CD4-positive, alpha-beta T cell treated with Interleukin-4 for 4 hours (primary cell): ENCODE measurements at regions not wholly inside any gene's neighbourhood (a gene's known extent, or its start where the extent isn't known, plus 50 kb on each side); places are given as distances from the start of the nearest gene placed in this dataset.

ENCODE experiments used
- DNase-seq: peaks from one replicate; pipeline ENCODE4 v3.0.0-alpha.2; 2020

DNA sequence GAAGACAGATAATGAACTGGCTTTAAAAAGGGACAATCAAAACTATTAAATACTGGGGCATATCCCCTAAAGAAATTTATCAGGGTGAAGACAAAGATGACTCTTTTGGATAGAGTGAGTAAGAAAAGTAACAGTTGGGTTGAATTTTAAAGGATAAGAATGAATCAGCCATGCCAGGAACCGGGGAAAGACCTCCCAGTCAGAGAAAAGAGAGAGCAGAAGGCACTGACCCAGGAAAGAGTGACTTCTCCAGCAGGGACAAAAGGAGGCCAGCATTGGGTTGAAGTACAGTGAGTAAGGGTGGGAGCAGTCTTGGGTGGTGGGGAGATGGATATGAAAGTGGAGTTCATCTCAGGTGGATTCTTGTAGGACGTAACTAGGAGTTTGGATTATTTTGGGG is 516.9 kb upstream of the JAG1 start:
- DNase-seq: no peak

DNA sequence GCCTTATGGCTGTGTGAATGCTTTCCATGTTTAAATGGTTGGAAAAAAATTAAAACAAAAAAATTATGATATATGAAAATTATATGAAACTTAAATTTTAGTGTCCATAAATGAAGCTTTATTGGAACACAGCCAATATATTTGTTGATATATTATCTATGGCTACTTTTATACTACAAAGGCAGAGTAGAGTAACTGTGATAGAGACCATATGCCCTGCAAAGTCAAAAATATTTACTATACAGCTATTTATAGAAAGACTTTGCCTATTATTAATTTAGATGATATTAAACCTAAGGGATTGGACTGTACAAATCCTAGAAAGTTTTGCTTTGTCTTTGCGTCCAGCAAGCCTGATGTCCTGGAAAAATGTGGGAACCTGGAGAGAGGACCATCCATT is 518.3 kb upstream of the JAG1 start:
- DNase-seq: no peak

DNA sequence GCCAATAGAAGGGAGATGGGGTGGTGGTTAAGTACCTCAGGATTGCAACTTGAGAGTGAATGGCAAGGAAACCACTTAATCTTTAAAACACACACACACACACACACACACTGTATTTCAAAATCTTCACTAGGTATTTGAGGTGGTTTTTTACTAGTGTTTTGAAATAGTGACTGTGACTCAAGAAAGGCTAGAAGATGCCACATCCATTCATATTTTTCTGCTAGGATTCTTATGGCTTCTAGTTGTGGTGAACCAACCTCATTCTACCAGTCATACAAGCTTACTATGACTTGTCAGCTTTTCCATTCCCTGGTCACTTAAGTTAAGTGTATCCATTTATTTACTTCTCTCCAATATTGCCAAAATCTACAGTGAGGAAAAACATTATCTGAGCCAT is 519.4 kb upstream of the JAG1 start:
- no peak for DNase-seq

DNA sequence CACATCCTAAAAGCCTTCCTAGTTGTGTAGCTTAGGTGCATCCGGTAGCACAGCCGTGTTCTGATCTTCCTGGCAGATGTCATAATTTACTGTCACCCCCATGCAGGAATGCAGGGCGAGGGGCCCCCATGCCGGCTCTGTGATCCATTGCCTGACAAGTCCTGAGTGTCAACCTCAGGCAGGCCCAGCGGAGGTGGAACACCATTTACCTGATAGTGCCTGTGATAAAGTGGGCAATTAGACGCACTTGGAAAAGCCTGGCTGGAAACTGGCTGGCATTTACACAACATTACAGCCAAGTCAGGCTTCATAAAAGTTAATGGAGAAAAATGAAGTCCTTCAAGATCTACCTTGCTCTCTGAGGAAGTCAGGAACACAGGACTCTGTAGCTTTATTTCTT is 521.4 kb upstream of the JAG1 start:
- DNase-seq: no peak

DNA sequence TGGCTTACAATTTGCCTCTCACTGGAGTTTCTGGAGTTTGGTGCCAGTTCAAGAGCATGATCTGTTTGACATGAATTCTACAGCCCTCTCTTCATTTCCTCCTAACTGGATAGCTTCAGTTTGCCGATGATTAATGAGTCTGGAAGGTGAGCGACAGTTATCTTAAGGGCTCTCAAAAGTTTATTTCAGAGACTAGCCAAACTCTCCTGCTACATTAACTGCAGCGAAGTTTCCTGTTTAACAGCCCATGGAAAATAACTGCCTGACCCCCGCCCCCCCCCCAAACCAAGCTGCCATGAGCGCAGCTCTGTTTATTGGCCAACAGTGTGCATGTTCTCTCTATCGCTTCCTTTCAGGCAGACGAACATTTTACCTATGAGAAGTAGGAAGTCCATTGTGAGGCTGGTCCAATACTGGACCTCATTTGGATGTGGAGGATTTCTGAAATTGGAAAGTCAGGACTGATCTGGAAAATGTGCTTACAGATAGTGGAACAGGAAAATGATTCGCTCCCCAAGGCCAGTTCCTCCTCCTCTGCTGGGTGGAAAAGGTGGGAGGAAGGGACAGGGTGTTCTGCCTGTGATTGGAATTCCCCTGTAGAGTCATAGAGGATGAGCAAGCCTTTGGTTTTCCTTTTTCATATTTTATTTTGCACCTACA is 522.2 kb upstream of the JAG1 start:
- no peak for DNase-seq

DNA sequence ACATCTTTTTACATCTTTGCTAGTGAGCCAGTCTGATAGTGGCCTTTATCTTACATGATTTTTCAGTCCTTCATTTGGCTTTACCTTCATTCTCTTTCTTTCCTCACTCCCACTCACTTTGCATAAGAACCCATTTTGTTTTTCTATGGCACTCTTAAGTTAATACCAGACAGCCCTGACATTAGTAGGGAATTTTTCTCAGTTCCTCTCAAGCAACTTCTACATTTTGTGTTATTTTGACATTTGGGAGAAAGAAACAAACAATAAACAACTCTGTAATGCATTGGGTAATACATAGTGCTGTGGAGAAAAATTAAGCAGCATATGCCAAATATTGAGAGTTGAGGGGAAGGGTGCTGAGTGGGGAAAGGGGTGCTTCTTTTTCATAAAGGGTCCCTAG is 524.1 kb upstream of the JAG1 start:
- DNase-seq: no peak

DNA sequence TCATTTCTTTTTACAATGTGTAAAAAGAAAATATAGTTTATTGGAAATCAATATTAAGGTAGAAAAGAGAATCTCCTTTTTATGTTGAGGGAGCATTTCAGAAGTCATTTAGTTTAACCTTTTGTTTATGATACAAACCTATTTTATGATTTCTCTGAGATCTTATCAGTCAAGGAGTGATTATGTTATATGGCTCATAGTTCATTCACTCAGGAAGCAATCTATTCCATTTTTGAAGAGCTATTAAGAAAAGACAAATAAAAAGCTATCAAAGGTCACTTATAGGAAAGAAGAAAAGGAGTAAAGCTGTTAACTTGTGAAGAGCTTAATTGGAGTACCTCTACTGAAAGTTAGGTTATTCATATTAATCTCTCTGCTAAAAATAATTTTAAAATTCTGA is 526.6 kb upstream of the JAG1 start:
- no peak for DNase-seq

DNA sequence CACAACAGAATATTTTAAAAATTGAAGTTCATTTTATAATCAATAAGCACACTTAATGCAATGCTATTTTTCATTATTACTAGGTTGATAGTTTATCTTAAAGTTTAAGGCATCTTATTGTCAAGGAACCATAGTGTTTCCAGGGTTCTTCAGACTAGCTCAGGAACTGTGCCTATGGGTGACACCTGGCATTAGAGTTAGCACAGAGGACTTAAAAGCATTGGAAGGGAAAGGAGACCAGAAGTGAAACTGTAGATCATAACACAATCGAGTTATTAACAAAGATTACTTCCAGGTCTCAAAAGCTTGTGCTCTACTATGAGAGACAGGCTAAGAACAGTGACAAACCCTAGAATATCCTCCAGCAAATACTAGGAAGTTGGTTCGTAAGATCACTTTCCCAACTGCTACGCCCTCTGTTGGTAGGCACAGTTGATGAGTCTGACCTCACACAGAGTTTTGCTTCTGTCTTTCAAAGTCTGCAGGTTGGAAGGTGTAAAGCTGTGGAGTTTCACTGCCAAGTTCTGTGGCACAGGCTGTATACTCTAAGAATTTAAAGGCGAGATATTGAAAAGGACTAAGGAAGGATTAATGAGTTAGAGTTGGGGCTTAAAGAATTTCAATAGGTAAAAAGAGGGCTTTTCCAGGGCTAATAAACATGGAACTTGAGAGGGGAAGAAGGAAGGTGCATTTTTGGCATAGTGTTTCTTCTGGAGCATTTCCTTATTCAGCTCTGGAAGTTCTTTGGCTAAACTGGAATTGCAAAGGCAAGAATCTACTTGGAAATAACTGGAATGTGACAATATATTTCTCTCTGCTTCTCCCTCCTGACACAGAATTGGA is 531.3 kb upstream of the JAG1 start:
- peak; percentile 17 for DNase-seq

DNA sequence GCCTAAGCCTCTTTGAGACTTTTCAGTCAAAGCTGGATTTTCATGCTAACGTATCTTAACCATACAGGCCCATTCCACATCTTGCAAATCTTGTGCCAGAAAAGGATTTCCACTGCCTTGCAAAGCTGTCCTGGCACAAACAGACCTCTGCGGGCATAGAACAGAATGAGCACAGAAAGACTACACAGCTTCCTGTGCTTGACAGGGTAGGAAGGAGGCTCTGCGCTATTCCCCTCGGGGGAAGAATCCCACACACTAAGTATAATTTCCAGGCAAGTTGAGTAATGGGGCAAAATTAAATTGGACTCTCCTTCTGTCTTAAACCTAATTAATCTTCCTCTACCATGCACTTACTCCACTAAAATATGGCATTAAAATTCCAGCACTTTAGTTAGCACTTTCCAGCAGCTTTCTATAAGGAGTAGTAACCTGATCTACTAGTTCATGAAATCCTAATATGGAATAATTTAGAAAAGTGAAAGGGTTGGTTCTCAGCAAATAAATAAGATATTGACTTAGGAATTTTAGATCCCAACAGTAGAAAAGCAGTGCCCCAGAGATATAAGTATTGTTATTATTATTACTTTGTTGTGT is 532.1 kb upstream of the JAG1 start:
- DNase-seq: no peak

DNA sequence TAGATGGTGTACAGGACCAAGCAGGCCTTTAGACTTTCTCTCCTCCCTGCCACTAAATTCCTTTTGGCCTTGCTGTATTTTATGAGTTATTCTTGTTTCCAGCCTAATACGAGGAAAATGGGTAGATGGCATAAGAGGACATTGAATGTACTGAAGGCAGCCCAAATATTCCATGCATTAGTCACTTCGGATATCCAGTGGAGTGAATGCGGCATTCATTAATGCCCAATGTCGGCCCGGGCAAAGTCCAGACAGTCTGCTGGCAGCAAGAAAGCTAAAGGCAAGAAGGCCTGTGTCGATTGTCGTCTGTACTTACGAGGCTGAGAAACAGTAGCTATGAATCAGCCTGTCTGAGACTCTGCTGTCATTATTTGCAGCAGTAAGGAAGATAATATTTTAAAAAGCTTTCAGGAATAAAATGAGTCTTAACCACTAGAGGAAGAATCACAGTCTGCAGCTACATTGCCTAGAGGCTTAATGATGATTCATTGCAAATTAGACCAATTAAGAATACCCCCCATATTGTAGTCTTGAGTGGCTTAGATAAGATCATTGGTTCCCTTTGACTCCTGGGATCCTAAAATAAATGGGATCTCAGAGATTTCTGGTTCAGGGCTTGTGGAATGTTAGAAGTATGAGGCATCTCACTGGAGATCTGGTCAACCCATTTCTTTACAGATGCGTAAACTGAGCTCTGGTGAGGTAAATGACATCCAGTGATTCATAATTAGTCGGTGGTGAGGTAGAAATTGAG is 534.1 kb upstream of the JAG1 start:
- DNase-seq: no peak

DNA sequence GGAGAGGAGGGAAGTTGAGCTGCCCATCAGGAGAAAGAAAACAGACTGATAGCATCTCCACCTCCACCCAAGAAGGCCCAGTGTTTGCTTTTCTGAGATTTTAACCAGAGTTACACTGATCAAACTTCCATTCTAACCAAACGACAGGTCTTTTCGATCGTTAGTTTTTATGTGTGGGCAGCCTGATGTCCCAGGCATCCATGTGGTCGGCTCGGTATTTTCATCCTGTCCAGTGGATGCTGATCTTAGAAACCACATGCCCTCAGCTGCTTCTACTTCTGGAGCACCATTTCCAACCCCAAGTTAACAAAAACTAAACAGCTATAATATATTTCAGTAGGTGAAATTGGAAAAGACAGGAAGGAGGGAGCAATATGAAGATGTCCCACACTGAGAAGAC is 536.8 kb upstream of the JAG1 start:
- DNase-seq: no peak

DNA sequence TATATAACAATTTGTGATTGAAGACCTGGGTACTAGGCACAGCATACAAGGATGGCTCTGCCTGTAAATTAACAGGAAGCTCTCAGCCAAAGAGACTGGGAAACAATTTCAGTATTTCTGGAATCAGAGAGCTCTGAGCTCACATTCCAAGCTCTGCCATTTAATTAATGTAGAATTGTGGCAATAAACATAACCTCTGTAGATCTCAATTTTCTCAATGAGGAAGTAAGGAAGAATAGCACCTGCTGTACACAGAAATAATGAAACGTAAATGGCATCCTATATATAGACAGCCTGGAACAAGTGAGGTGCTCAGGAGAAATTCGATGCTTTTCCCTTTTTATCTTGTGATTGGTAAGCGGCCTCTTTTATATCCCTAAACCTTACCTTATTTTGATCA is 538.5 kb upstream of the JAG1 start:
- DNase-seq: no peak

DNA sequence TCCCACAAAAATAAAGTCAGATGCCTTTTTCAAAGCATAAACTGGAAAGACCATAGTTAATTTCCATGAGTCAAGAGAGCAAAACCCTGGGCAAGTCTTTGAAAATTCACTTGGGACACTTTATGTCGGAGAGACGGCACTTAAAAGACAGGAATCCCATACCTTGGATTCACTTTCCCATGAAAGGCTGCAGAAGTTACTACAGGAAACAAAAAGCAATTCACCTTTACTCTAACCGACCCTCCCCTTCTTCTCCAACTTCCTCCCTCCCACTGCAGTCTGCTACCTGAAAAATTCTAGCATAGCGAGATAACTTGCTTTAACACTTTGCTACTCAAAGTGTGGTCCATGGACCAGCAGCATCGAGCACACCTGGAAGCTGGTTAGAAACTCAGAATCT is 539.1 kb upstream of the JAG1 start:
- DNase-seq: no peak

DNA sequence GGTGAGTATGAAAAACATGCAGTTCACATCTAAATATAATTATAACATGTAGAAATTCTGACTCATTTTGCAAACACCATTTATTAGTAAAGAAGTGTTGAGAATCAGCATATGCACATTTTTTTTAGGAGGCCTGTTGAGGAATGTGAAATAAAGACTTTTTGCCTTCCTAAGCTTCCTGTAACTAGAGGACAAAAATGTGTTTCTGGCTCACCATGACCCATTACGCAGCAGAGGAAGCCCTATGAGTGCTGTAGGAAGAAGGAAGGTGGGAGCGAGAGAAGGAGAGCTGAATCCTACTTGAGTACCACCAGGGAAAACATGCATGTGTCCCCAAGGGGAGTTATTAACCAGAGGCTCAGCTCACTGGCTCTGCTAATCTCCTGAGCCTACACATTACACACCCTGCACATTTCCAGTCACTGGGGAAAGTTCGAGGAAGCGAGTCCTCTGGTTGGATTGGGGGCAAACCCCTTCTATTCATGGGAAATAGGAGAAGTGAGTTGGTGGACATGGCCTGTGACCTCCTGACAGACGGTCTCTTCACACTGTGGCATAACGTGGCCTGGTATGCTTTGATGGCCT is 540.5 kb upstream of the JAG1 start:
- DNase-seq: no peak

DNA sequence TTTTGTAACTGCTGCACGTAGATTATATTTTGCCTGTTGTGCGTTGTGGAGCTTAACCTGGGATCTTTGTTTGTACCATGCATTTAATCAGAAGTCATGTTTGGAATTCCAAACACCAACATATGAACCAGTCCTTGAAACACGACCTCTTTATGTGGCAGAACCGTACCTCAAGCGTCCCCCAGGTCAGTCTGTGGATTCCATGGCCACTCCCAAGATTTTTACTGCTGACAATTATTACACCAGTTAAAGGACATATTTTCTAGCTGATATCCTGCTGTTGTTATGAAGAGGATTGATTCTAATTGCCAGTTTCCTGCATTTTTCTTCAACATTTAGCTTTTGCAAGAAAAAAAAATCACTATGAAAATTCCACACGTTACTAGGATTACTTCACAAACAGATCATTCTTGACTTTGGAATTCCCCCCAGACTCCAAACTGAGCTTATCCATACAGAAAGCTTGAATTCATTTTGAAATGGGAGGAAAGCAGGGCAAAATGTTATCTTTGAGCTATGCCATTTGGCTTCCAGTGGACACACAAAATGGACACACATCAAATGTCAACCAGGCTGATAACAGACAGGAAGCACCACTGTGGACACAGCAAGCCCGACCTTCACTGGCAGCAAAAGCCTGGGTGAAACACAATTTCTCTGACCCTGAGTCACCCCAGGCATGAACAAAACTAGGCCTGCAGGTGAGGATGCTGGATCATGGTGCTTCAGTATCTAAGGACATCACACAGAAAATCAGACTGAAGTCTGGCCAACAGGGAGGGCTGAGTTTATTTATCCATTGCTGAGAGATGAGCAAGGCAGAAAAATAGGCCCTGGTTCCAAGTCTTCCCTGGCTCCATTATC is 542.9 kb upstream of the JAG1 start:
- DNase-seq: no peak

DNA sequence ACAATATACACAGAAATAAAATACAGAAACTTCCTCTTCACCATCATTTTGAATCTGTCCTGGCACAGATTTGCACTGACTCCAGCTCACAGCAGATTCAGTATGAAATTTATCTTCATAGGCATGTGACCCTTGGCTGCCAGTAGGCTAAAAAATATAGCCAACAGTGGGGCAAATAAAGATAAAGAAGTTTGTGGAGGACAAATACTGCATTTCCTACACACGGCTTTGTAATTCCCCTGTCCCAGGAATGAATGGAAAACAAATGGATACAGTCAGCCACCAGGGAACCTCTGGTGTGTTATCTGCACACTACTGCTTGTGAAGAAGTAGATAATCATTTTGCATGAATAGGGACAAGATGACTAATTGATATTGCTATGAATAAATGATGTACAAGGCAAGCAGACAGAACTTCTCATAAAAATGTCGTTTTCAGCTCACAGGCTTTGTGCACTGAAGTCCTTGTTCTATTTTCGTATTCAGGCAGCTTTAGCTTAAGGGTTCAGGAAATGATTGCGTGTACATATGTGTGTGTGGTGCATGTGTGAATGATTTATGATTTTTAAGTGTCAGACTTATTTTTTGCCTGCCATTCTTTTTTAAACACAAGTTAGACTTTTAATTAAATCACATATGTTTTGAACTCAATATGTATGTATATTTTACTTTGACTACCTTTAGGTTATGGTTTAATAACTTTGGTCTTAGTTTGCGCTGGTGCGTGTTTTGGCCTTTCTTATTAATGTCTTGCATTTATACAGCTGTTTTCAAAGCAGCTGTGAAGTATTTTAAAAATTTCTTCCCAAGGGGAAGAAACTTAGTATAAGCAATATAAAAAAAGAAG is 543.8 kb upstream of the JAG1 start:
- DNase-seq: no peak

DNA sequence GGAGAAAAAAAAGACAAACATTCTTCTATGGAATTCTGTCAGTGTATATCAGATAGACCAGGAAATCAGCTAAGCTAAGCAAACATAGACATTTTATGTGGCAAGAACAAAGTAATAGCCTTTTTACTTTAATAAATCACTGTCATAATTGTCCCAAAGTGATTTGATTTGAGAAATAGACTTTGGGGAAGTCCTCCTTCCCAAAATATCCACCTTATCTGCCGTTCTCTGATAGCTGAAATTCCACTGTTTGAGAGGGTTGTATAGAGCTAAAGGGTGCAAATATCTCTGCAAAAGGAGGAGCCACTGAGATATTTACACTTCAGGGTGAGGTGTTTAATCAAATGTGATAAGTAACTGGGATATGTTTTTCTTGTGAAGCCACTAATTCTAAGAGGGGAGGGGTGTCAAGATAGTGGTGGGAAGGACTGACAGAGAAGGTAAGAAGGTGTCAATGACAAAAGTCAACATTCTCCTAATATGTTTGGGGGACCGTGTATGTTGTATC is 544.4 kb upstream of the JAG1 start:
- no peak for DNase-seq

DNA sequence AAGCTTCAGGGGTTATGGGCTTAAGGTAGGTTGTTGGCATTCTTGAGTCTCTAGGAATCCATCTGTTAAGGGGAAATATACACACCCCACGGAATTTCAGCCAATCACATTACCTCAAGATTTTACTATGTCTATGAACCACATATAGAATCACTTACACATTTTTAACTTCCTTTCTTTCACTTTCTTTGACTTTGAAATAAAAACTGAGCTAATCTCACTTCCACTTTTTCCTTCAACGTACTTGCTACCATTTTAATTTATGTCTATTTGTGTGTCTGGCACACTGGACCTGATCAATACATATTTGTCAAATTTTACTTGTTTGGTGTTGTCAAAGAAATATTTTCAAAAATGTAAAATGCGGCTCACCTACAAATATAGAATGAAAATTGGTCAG is 545.4 kb upstream of the JAG1 start:
- no peak for DNase-seq

DNA sequence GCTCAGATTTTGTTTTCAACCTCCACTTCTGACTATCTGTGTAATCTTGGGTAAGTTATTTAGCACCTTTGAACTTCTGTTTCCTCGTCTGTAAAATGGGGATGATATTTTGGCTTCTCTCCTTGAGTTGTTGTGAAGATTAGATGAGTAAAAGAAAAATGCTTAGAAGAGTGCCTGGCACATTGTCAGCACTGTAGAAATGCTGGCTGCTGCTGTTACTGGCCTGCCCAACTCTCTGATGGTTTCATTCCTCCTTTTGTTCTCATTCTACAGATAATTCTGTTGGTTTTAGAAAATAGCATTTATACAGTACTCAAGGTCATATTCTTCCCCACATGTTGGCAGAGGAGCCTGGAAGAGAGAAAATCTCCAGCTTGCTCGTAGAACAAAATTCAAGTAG is 547.2 kb upstream of the JAG1 start:
- no peak for DNase-seq

DNA sequence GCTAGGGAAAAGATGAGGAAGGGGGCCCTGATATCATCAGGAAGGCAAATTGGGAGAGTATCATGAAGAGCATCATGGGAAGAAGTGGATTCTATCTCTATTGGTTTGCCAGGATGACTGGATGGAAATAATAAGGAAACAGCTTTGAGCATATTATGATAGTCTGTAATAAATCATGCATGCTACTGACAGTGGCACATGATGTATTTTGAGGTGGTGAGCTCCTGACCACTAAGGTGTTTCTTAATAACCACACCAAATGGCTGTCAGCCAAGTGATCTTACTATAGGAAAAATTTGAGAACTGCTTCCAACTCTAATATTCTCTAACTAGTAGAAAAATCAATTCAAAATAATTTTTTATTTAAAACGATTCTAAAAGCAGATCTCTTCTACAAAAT is 548.4 kb upstream of the JAG1 start:
- no peak for DNase-seq

DNA sequence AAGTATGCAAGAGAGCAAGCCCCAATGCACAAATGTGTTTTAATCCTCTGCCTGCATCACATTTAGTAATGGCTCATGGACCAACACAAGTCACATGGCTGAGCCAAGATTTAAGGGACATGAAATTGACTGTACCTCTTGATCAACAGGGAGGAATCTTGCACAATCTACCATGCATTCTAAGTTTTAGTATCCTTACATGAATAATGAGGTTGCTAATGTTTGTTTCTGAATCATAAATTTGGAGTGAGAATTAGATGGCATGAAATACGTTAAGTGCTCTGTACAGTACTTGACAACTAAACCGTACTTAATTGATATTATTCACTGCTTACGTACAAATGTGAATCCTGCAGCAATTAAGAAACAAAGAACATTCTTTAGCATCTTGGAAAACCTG is 553.8 kb upstream of the JAG1 start:
- no peak for DNase-seq
